Mucosa of rectum (tissue), 2 donors: ENCODE measurements at regions not wholly inside any gene's neighbourhood (a gene's known extent, or its start where the extent isn't known, plus 50 kb on each side); places are given as distances from the start of the nearest gene placed in this dataset.

Experiments
- H3K27ac ChIP-seq, 2 donors: one replicate each; pipeline ENCODE4 v1.7.0; 2013; ENCODE audit warnings: inconsistent platforms in 2 of 2, low read depth in 2 of 2, low read length in 2 of 2
- H3K27me3 ChIP-seq, 2 donors: one replicate each; pipeline ENCODE4 v1.7.0; 2013; ENCODE audit warnings: low read length in 2 of 2; ENCODE audit not compliant: control insufficient read depth in 2 of 2, insufficient read depth in 2 of 2
- H3K36me3 ChIP-seq, 2 donors: one replicate each; pipeline ENCODE4 v1.7.0; 2013; ENCODE audit warnings: low read length in 2 of 2; ENCODE audit not compliant: control insufficient read depth in 2 of 2, insufficient read depth in 2 of 2
- H3K4me1 ChIP-seq, 2 donors: one replicate each; pipeline ENCODE4 v1.7.0; 2013; ENCODE audit warnings: low read length in 2 of 2, mild to moderate bottlenecking in 1 of 2; ENCODE audit not compliant: control insufficient read depth in 2 of 2, insufficient read depth in 2 of 2
- H3K4me3 ChIP-seq, 2 donors: one replicate each; pipeline ENCODE4 v1.7.0; 2013; ENCODE audit warnings: low read length in 2 of 2
- H3K9ac ChIP-seq, 2 donors: one replicate each; pipeline ENCODE4 v1.7.0; 2013; ENCODE audit warnings: low read length in 2 of 2, low read depth in 1 of 2, mild to moderate bottlenecking in 1 of 2
- H3K9me3 ChIP-seq, 2 donors: one replicate each; pipeline ENCODE4 v1.7.0; 2013; ENCODE audit warnings: low read length in 2 of 2; ENCODE audit not compliant: control insufficient read depth in 2 of 2
- donor health status: healthy.
- donor health status: Normal muscosa, but diverticular disease.

GRCh38 chr12:24534622-24535021 lies 414.3 kb downstream of the BCAT1 start:
- no peak overlapping the region for H3K9ac ChIP-seq
- H3K27ac ChIP-seq = no peak overlapping the region
- no peaks in the 10 kb centered on the region for H3K4me1 ChIP-seq
- H3K9me3 ChIP-seq = no peaks in the 10 kb centered on the region
- H3K4me3 ChIP-seq = no peak overlapping the region
- no peaks in the 10 kb centered on the region for H3K27me3 ChIP-seq
- no peaks in the 10 kb centered on the region for H3K36me3 ChIP-seq

GRCh38 chr12:24533716-24534352 lies 415.1 kb downstream of the BCAT1 start:
- no peak overlapping the region for H3K4me3 ChIP-seq
- H3K4me1 ChIP-seq = no peaks in the 10 kb centered on the region
- H3K27ac ChIP-seq = no peak overlapping the region
- no peaks in the 10 kb centered on the region for H3K9me3 ChIP-seq
- no peak overlapping the region for H3K9ac ChIP-seq
- no peaks in the 10 kb centered on the region for H3K27me3 ChIP-seq
- H3K36me3 ChIP-seq = no peaks in the 10 kb centered on the region

GRCh38 chr12:24530689-24531088 lies 418.2 kb downstream of the BCAT1 start:
- Histone ChIP-seq H3K4me1 (no peaks in the 10 kb centered on the region), H3K9ac (no peak overlapping the region), H3K27ac (no peak overlapping the region), H3K9me3 (no peaks in the 10 kb centered on the region), H3K36me3 (no peaks in the 10 kb centered on the region), H3K27me3 (no peaks in the 10 kb centered on the region), H3K4me3 (no peak overlapping the region)

- H3K4me1 ChIP-seq = no peaks in the 10 kb centered on the region
- no peak overlapping the region for H3K27ac ChIP-seq
- no peak overlapping the region for H3K9ac ChIP-seq
- no peak overlapping the region for H3K4me3 ChIP-seq
- H3K27me3 ChIP-seq = no peaks in the 10 kb centered on the region
- no peaks in the 10 kb centered on the region for H3K36me3 ChIP-seq
- no peaks in the 10 kb centered on the region for H3K9me3 ChIP-seq
Observed at GRCh38 chr12:24527102-24527501, 421.8 kb downstream of the BCAT1 start.

GRCh38 chr12:24522736-24523135 lies 426.2 kb downstream of the BCAT1 start:
- no peaks in the 10 kb centered on the region for H3K36me3 ChIP-seq
- H3K9ac ChIP-seq = no peak overlapping the region
- H3K27me3 ChIP-seq = no peaks in the 10 kb centered on the region
- no peak overlapping the region for H3K4me3 ChIP-seq
- no peak overlapping the region for H3K27ac ChIP-seq
- H3K9me3 ChIP-seq = no peaks in the 10 kb centered on the region
- H3K4me1 ChIP-seq = no peaks in the 10 kb centered on the region

GRCh38 chr12:24519759-24520158 lies 429.1 kb downstream of the BCAT1 start:
- Histone ChIP-seq H3K27ac (no peak overlapping the region), H3K36me3 (no peaks in the 10 kb centered on the region), H3K4me1 (no peaks in the 10 kb centered on the region), H3K27me3 (no peaks in the 10 kb centered on the region), H3K9me3 (no peaks in the 10 kb centered on the region), H3K4me3 (no peak overlapping the region), H3K9ac (no peak overlapping the region)

- H3K27me3 ChIP-seq = no peaks in the 10 kb centered on the region
- H3K27ac ChIP-seq = no peak overlapping the region
- H3K9ac ChIP-seq = no peak overlapping the region
- no peaks in the 10 kb centered on the region for H3K4me1 ChIP-seq
- no peak overlapping the region for H3K4me3 ChIP-seq
- no peaks in the 10 kb centered on the region for H3K36me3 ChIP-seq
- H3K9me3 ChIP-seq = no peaks in the 10 kb centered on the region
Observed at GRCh38 chr12:24517000-24517399, 431.9 kb downstream of the BCAT1 start.

- Histone ChIP-seq H3K9me3 (no peaks in the 10 kb centered on the region), H3K9ac (no peak overlapping the region), H3K27ac (no peak overlapping the region), H3K4me1 (no peaks in the 10 kb centered on the region), H3K27me3 (no peaks in the 10 kb centered on the region), H3K4me3 (no peak overlapping the region), H3K36me3 (no peaks in the 10 kb centered on the region)
Observed at GRCh38 chr12:24510581-24511125, 438.2 kb downstream of the BCAT1 start.

GRCh38 chr12:24507827-24508226 lies 441.1 kb downstream of the BCAT1 start:
- no peaks in the 10 kb centered on the region for H3K9me3 ChIP-seq
- no peaks in the 10 kb centered on the region for H3K4me1 ChIP-seq
- H3K27ac ChIP-seq = no peak overlapping the region

GRCh38 chr12:24505366-24506015 lies 443.4 kb downstream of the BCAT1 start:
- H3K27ac ChIP-seq = no peak overlapping the region
- H3K9ac ChIP-seq = no peak overlapping the region
- H3K9me3 ChIP-seq = no peaks in the 10 kb centered on the region
- no peaks in the 10 kb centered on the region for H3K4me1 ChIP-seq
- no peaks in the 10 kb centered on the region for H3K27me3 ChIP-seq
- no peaks in the 10 kb centered on the region for H3K36me3 ChIP-seq
- H3K4me3 ChIP-seq = no peak overlapping the region

More at GRCh38 chr12:24507827-24508226, 441.1 kb downstream of the BCAT1 start:
- Histone ChIP-seq H3K27me3 (no peaks in the 10 kb centered on the region), H3K9ac (no peak overlapping the region), H3K4me3 (no peak overlapping the region), H3K36me3 (no peaks in the 10 kb centered on the region)
